Glutamatergic neuron (in vitro differentiated cells): ENCODE measurements at regions not wholly inside any gene's neighbourhood (a gene's known extent, or its start where the extent isn't known, plus 50 kb on each side); places are given as distances from the start of the nearest gene placed in this dataset.

ENCODE experiments used
- DNase-seq: peaks from one replicate; pipeline ENCODE4 v3.0.0; 2022
- H3K27ac Mint-ChIP-seq: one replicate; pipeline ENCODE4 v1.8.0; 2020; ENCODE audit warnings: mild to moderate bottlenecking, mixed read lengths, inconsistent platforms; ENCODE audit not compliant: unreplicated experiment
- H3K27me3 Mint-ChIP-seq: one replicate; pipeline ENCODE4 v1.8.0; 2020; ENCODE audit warnings: mild to moderate bottlenecking, moderate library complexity, mixed read lengths, inconsistent platforms; ENCODE audit not compliant: unreplicated experiment
- H3K36me3 Mint-ChIP-seq: one replicate; pipeline ENCODE4 v1.8.0; 2020; ENCODE audit warnings: mild to moderate bottlenecking, mixed read lengths, inconsistent platforms; ENCODE audit not compliant: unreplicated experiment
- H3K4me1 Mint-ChIP-seq: one replicate; pipeline ENCODE4 v1.8.0; 2020; ENCODE audit warnings: mild to moderate bottlenecking, low read depth, mixed read lengths, inconsistent platforms; ENCODE audit not compliant: unreplicated experiment
- H3K4me3 Mint-ChIP-seq: one replicate; pipeline ENCODE4 v1.8.0; 2020; ENCODE audit warnings: mild to moderate bottlenecking, mixed read lengths, inconsistent platforms; ENCODE audit not compliant: unreplicated experiment
- H3K9me3 Mint-ChIP-seq: one replicate; pipeline ENCODE4 v1.8.0; 2020; ENCODE audit warnings: mild to moderate bottlenecking, moderate library complexity, mixed read lengths, inconsistent platforms; ENCODE audit not compliant: unreplicated experiment
- TF ChIP-seq, protein P1 (sequence below): fragments of 200-600 bp; sonication (generic); IDR thresholded peaks from one replicate; pipeline ENCODE4 v1.5.0; 2021; ENCODE audit not compliant: partially characterized antibody, unreplicated experiment

DNA sequence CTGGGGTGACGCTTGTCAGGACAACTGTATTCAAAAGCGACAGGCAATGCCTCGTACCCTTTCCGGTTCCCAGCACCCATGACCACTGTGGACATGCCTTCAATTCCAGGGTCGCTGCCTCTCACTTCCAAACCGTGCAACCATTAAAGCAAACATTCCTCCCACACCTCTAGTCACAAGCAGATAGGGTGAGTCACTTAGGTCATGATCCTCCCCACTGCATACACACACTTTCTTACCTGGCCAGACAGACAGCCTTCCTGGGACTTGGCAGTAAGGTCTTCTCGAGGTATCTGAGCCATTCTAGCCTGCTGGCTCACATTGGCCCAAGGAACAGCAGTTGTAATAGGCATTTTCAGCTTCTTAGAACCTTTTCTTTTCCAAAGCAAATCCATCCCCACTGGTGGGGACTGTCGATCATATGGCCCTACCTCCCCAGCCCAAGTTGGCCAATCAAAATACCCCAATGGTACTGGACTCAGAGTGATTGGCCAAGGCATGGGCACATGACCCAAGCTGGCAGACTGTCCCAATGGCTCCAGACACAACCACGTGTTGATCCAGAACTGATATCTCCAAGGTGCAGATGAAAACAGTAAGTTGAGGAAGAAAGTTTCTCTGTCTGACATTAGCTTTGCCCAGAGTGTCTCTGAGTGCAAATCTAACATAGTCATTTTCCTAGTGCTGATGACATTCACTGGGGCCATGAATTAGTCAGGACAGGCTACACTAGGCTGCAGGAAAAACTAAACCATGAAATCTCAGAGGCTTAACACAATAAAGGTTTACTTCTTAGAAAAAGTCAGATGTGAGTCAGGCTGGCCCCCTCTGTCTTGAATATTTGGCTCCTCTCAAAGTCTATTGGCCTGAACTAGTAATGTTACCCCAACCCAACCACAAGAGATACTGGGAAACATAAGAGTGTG is 113.8 kb downstream of the RRAGC start:
- H3K9me3 Mint-ChIP-seq, result peaks cover 8% of the 10 kb centered on the region
- H3K36me3 Mint-ChIP-seq, result no peaks in the 10 kb centered on the region
- no peak for DNase-seq
- H3K27me3 Mint-ChIP-seq, result peaks cover 7% of the 10 kb centered on the region
- H3K4me3 Mint-ChIP-seq, result no peak overlapping the region
- H3K27ac Mint-ChIP-seq, result no peak overlapping the region
- peaks cover 5% of the 10 kb centered on the region for H3K4me1 Mint-ChIP-seq
- TF ChIP-seq, protein P1, sequence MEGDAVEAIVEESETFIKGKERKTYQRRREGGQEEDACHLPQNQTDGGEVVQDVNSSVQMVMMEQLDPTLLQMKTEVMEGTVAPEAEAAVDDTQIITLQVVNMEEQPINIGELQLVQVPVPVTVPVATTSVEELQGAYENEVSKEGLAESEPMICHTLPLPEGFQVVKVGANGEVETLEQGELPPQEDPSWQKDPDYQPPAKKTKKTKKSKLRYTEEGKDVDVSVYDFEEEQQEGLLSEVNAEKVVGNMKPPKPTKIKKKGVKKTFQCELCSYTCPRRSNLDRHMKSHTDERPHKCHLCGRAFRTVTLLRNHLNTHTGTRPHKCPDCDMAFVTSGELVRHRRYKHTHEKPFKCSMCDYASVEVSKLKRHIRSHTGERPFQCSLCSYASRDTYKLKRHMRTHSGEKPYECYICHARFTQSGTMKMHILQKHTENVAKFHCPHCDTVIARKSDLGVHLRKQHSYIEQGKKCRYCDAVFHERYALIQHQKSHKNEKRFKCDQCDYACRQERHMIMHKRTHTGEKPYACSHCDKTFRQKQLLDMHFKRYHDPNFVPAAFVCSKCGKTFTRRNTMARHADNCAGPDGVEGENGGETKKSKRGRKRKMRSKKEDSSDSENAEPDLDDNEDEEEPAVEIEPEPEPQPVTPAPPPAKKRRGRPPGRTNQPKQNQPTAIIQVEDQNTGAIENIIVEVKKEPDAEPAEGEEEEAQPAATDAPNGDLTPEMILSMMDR, result no peak

DNA sequence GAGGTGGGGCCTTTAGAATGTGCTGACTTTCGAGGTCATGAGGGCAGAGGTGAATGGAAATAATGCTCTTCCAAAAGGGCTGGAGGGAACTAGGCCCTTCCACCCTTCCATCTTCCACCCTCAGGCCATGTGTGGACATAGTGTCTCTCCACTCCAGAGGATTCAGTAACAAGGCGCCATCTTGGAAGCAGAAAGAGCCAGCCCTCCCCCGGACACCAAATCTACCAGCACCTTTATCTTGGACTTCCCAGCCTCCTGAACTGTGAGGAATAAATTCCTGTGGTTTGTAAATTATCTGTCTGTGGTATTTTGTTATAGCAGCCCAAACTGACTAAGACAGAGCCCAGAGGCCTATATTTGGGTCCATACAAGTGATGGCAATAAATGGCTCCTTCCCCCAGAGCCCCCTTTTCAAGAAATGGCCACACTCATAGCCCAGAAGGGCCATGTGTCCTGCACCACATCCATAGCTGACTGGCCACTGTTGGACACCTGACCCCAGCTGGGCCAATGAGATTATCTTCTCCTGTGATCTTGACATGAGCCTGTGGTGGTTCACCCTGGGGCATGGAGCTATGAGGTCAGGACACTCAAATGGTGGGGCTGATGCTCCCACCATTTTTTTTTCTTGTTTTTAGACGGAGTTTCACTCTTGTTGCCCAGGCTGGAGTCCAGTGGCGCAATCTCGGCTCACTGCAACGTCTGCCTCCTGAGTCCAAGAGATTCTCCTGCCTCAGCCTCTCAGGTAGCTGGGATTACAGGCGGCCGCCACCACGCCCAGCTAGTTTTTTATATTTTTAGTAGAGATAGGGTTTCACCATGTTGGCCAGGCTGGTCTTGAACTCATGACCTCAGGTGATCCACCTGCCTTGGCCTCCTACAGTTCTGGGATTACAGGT is 114.9 kb downstream of the RRAGC start:
- TF ChIP-seq, protein P1, result no peak
- peaks cover 5% of the 10 kb centered on the region for H3K4me1 Mint-ChIP-seq
- DNase-seq, result no peak
- peaks cover 7% of the 10 kb centered on the region for H3K27me3 Mint-ChIP-seq
- H3K4me3 Mint-ChIP-seq, result no peak overlapping the region
- H3K36me3 Mint-ChIP-seq, result no peaks in the 10 kb centered on the region
- H3K27ac Mint-ChIP-seq, result no peak overlapping the region
- peaks cover 8% of the 10 kb centered on the region for H3K9me3 Mint-ChIP-seq

DNA sequence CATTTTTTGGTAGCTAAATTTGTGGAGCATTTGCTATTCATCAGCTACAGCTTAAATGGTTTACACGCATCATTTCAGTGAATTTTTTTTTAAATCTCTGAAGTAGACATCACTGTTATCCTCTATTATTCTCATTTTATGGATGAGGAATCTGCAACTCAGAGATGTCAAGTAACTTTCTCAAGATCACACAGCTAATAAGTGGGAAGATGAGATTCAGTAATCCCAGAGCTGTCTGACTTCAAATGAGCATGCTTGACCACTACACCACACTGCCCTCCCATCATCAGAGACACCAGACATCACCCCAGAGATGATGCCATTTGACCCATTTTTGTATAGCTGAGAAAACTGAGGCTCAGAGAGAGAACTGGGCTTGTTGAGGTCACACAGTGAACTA is 116.4 kb downstream of the RRAGC start:
- Mint-ChIP-seq H3K4me3 (no peak overlapping the region), H3K4me1 (peaks cover 10% of the 10 kb centered on the region), H3K27ac (no peak overlapping the region), H3K36me3 (no peaks in the 10 kb centered on the region), H3K9me3 (peaks cover 9% of the 10 kb centered on the region), H3K27me3 (peaks cover 5% of the 10 kb centered on the region)
- TF ChIP-seq, protein P1, result no peak
- no peak for DNase-seq

DNA sequence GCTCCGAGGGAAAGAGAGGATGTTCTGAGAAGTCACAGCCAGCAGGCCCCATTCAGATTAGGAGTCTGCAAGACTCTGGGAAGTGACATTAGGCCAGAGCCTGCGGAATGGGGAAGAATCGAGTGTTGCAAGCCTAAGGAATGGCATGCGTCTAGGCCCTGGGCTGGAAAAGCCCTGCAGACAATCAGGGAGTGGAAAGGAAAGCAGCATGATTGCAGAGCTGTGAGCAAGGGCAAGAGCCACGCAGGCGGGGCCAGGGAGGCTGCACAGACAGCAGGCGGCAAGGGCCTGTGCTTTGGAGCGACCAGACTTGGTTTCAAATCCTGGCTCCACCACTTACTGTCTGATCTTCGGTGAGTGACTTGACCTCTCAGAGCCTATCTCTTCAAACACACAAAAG is 118.2 kb downstream of the RRAGC start:
- H3K27ac Mint-ChIP-seq, result no peak overlapping the region
- H3K27me3 Mint-ChIP-seq, result peaks cover 2% of the 10 kb centered on the region
- H3K36me3 Mint-ChIP-seq, result no peaks in the 10 kb centered on the region
- no peak overlapping the region for H3K4me3 Mint-ChIP-seq
- H3K9me3 Mint-ChIP-seq, result peaks cover 9% of the 10 kb centered on the region
- no peak for DNase-seq
- TF ChIP-seq, protein P1, result no peak
- peaks cover 7% of the 10 kb centered on the region for H3K4me1 Mint-ChIP-seq
